ENCODE measurements at regions not wholly inside any gene's neighbourhood (a gene's known extent, or its start where the extent isn't known, plus 50 kb on each side); places are given as distances from the start of the nearest gene placed in this dataset.

GRCh38 chrX:140057001-140057411 lies 91.7 kb upstream of the CXorf66 start:
- Histone ChIP-seq H4K20me1 (replicated peaks; ENCODE audit: control insufficient read depth, extremely low read depth, insufficient read depth, low read length) (no peaks in the 10 kb centered on the region), H3K36me3 (ENCODE audit: control insufficient read depth in 2 of 2, extremely low read depth in 1 of 2, insufficient read depth in 2 of 2, low read length in 2 of 2) (no peaks in the 10 kb centered on the region), H3K9me1 (replicated peaks; ENCODE audit: control insufficient read depth, extremely low read depth, insufficient read depth, low read length) (no peaks in the 10 kb centered on the region), H2AFZ (ENCODE audit: low read depth, low read length) (no peak overlapping the region), H3K4me1 (ENCODE audit: control insufficient read depth, extremely low read depth, insufficient read depth, low read length) (no peaks in the 10 kb centered on the region), H3K9ac (replicated peaks; ENCODE audit: extremely low read depth, insufficient read depth, low read length) (no peak overlapping the region), H3K27ac (ENCODE audit: insufficient read depth, low read depth, low read length) (no peak overlapping the region), H3K4me2 (ENCODE audit: insufficient read depth, low read length) (no peak overlapping the region), H3K4me3 (replicated peaks in 1 of 3; ENCODE audit: insufficient read depth in 1 of 3, low read depth in 1 of 3, low read length in 3 of 3) (no peak overlapping the region), H3K27me3 (ENCODE audit: control insufficient read depth in 2 of 2, insufficient read depth in 2 of 2, low read length in 2 of 2) (no peaks in the 10 kb centered on the region), H3K9me3 (replicated peaks; ENCODE audit: control insufficient read depth, insufficient read depth, low read length) (no peaks in the 10 kb centered on the region), H3K79me2 (ENCODE audit: control insufficient read depth, insufficient read depth, low read length) (no peaks in the 10 kb centered on the region)
- POLR2A ChIA-PET: no interaction called here
- no TSS peak for BruUV-seq (replicated peaks)
- peak; percentile 72 for FAIRE-seq
- intact Hi-C loops (cut with micrococcal nuclease) (loop anchor here (1.0 to 10.0 kb wide), 3 partner anchors 84 to 610 kb away; partner anchors contain the start of gene SOX3), dilution Hi-C loops (cut with MboI; ENCODE audit: extremely low pct_ligation_motif_present, low sequenced_read_pairs) (no loop called here)
- TF ChIP-seq MAX (IDR thresholded peaks at IDR 0.05; ENCODE audit: insufficient read depth, insufficient read length): no peak
- peak; percentile 55 to 79 for TF ChIP-seq CTCF (IDR thresholded peaks at IDR 0.05; ENCODE audit: extremely low read depth in 1 of 2, insufficient read depth in 1 of 2, low read depth in 1 of 2, low read length in 2 of 2)
- CTCF ChIA-PET: interaction anchor here (0.7 to 1.2 kb wide), 3 partner anchors 14 to 676 kb away, joined by 4 to 5 read pairs (median 5); no protein-coding TSS in a partner anchor
- DNase-seq (ENCODE audit: low read depth, low spot score): peak; percentile 28

- Histone ChIP-seq H3K79me2 (ENCODE audit: control insufficient read depth, insufficient read depth, low read length) (no peaks in the 10 kb centered on the region), H4K20me1 (replicated peaks; ENCODE audit: control insufficient read depth, extremely low read depth, insufficient read depth, low read length) (no peaks in the 10 kb centered on the region), H3K9me1 (replicated peaks; ENCODE audit: control insufficient read depth, extremely low read depth, insufficient read depth, low read length) (no peaks in the 10 kb centered on the region), H3K9me3 (replicated peaks; ENCODE audit: control insufficient read depth, insufficient read depth, low read length) (no peaks in the 10 kb centered on the region), H3K4me3 (replicated peaks in 1 of 3; ENCODE audit: insufficient read depth in 1 of 3, low read depth in 1 of 3, low read length in 3 of 3) (no peak overlapping the region), H3K9ac (replicated peaks; ENCODE audit: extremely low read depth, insufficient read depth, low read length) (no peak overlapping the region), H3K4me1 (ENCODE audit: control insufficient read depth, extremely low read depth, insufficient read depth, low read length) (no peaks in the 10 kb centered on the region), H3K27me3 (ENCODE audit: control insufficient read depth in 2 of 2, insufficient read depth in 2 of 2, low read length in 2 of 2) (no peaks in the 10 kb centered on the region), H3K27ac (ENCODE audit: insufficient read depth, low read depth, low read length) (no peak overlapping the region), H2AFZ (ENCODE audit: low read depth, low read length) (no peak overlapping the region), H3K4me2 (ENCODE audit: insufficient read depth, low read length) (no peak overlapping the region), H3K36me3 (ENCODE audit: control insufficient read depth in 2 of 2, extremely low read depth in 1 of 2, insufficient read depth in 2 of 2, low read length in 2 of 2) (no peaks in the 10 kb centered on the region)
- DNase-seq (ENCODE audit: low read depth, low spot score) (no peak), FAIRE-seq (no peak)
- CTCF ChIA-PET: no interaction called here
- dilution Hi-C loops (cut with MboI; ENCODE audit: extremely low pct_ligation_motif_present, low sequenced_read_pairs) (no loop called here), intact Hi-C loops (cut with micrococcal nuclease) (loop anchor here (10.0 kb wide), 1 partner anchor 451 kb away; the partner anchor contains the start of gene SOX3)
- BruUV-seq (replicated peaks): no TSS peak
- POLR2A ChIA-PET: no interaction called here
- no peak for TF ChIP-seq FOS (IDR thresholded peaks at IDR 0.05; ENCODE audit: borderline replicate concordance, insufficient read depth, low read length)
- no peak for TF ChIP-seq MAX (IDR thresholded peaks at IDR 0.05; ENCODE audit: insufficient read depth, insufficient read length)
- TF ChIP-seq POLR2AphosphoS5 (IDR thresholded peaks at IDR 0.05; ENCODE audit: insufficient read depth, low read depth, low read length): no peak
- no peak for TF ChIP-seq GATA2 (IDR thresholded peaks at IDR 0.05; ENCODE audit: insufficient read depth, insufficient read length, low read depth, low read length)
- TF ChIP-seq EZH2 (IDR thresholded peaks at IDR 0.05; ENCODE audit: borderline replicate concordance, low read depth, low read length, severe bottlenecking): no peak
- no peak for TF ChIP-seq MYC (IDR thresholded peaks at IDR 0.05; ENCODE audit: low read depth, low read length)
- no peak for TF ChIP-seq CTCF (IDR thresholded peaks at IDR 0.05; ENCODE audit: extremely low read depth in 1 of 2, insufficient read depth in 1 of 2, low read depth in 1 of 2, low read length in 2 of 2)
- no peak for TF ChIP-seq POLR2A (IDR thresholded peaks at IDR 0.05; ENCODE audit: low read depth, low read length)
- no peak for TF ChIP-seq JUN (IDR thresholded peaks at IDR 0.05; ENCODE audit: borderline replicate concordance, insufficient read depth, insufficient read length, low read depth)
Measured at GRCh38 chrX:140053846-140054245, 88.5 kb upstream of the CXorf66 start.

Data from endothelial cell of umbilical vein (primary cell).